ENCODE measurements at regions not wholly inside any gene's neighbourhood (a gene's known extent, or its start where the extent isn't known, plus 50 kb on each side); places are given as distances from the start of the nearest gene placed in this dataset.

GRCh38 chr12:70069221-70070105 is 173.8 kb upstream of the CNOT2 start:
- TF ChIP-seq, protein P1, sequence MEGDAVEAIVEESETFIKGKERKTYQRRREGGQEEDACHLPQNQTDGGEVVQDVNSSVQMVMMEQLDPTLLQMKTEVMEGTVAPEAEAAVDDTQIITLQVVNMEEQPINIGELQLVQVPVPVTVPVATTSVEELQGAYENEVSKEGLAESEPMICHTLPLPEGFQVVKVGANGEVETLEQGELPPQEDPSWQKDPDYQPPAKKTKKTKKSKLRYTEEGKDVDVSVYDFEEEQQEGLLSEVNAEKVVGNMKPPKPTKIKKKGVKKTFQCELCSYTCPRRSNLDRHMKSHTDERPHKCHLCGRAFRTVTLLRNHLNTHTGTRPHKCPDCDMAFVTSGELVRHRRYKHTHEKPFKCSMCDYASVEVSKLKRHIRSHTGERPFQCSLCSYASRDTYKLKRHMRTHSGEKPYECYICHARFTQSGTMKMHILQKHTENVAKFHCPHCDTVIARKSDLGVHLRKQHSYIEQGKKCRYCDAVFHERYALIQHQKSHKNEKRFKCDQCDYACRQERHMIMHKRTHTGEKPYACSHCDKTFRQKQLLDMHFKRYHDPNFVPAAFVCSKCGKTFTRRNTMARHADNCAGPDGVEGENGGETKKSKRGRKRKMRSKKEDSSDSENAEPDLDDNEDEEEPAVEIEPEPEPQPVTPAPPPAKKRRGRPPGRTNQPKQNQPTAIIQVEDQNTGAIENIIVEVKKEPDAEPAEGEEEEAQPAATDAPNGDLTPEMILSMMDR (conservative IDR thresholded peaks at IDR 0.05) = no peak
- no peak for TF ChIP-seq EZH2 (IDR thresholded peaks at IDR 0.05; ENCODE audit: low read depth)

Measured in PC-9 (cell line).